HG03439 (cell line): ENCODE measurements at regions not wholly inside any gene's neighbourhood (a gene's known extent, or its start where the extent isn't known, plus 50 kb on each side); places are given as distances from the start of the nearest gene placed in this dataset.

Experiments
- ATAC-seq: cut with Tn5 transposase; IDR thresholded peaks from one replicate; pipeline ENCODE4 v1.9.1; 2021; ENCODE audit warnings: mild to moderate bottlenecking, moderate library complexity; ENCODE audit not compliant: unreplicated experiment

DNA sequence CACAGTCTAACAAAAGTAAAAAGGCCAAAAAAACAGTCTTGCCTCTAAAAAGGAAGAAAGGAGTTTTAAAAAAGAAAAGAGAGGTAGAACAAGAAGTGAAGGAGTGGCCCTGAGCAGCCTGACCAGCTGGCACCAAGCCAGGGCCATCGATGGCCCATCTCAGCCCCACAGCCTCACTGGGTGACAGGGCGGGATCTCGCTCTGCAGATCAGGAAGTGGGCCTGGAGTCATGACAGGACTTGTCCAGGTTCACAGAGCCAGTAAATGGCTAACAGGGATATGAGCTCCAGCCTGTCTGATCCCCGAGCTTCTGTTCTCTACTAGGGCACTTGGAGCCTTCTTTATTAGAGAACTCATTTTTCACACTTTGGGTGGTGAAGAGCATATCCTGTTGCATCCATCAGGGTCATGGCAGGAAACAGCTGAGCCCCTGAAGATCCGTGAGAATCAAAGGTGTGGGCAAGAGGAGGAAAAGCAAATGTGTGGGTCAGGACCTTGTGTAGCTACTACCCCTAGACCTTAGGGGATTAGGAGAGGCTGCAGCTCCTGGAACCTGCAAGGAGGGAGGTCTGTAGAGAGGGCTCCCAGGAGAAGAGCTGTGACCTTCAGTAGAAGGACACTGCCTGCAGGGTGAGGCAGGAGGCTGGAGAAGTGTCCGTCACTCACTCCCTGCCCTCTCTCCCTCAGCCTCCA lies 299.0 kb upstream of the MSX2 start:
- ATAC-seq: no peak

GRCh38 chr5:174425964-174426290 lies 298.5 kb upstream of the MSX2 start:
- no peak for ATAC-seq

DNA sequence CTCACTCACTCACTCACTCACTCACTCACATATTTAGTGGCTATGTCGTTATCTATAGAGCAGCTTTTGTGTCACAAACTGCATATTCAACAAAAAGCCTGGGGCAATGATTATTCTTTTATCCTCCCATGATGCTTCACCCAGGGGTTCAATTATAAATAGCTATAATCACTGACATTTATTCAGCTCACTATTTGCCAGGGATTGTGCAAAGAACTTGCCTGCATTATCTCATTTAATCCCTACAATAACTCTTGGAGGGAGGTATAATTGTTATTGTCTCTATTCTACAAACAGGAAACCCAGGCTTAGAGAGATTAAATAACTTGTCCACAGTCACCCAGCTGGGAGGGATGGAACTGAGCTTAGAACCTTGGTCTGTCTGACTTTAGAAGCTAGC lies 298.0 kb upstream of the MSX2 start:
- no peak for ATAC-seq

DNA sequence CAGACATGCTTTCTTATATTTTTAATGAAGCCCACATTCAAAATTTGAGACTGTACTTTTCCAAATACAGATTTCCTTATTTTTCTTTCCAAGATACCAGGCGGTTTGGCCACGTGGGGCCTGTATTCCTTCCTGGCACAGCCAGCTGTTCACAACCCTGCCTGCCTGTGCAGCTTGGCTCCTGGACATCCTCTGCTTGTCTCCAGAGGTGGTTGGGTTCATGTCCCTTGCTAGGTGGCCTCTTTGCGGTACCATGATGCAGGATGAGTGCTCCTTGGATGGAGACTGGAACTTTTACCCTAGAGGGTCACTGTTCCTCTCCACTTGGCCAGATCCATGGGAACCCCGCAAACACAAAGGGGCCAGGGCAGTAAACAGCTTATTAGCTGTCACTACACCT lies 297.5 kb upstream of the MSX2 start:
- no peak for ATAC-seq

GRCh38 chr5:174427304-174427703 lies 297.1 kb upstream of the MSX2 start:
- ATAC-seq: no peak

DNA sequence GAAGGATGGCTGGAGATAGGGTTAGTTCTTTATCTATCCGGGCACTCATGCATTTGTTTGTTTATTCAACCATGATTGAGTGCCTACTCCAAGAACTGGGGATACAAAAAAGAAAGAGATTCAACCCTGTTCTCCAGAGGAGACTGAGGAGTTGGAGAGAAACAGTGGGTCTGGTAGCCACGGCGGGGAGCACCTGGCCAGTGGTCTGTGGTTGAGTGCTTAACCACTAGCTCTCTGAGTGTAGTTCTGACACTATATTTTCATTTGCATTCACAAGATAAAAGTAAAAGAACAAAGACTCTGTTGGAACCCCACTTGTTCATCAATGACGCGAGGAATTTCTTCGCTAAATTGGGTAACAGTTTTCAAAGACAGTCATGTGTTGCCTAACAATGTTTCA lies 295.5 kb upstream of the MSX2 start:
- no peak for ATAC-seq

DNA sequence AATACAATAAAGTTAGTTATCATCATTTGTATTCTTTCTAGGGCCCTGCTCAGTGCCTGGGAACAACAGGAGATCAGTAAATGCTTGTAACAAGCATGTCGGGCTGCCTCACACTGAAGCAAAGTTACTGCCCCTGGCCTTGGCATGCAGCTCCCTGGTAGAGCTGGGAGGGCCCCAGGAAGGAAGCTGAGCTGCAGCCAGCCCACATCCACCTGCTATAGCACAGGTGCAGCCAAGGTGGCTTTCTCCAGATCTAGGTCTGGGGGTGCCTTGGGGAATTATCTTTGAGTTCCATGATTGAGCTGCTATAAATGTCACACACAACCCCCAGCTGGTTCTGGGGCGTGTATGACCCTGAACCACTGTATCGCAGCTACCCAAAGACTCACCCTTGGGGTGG lies 293.4 kb upstream of the MSX2 start:
- ATAC-seq: no peak

- no peak for ATAC-seq
These were observed 292.9 kb upstream of the MSX2 start for GRCh38 chr5:174431504-174431903.

- ATAC-seq: no peak
These were observed 291.3 kb upstream of the MSX2 start for GRCh38 chr5:174433098-174433497.

- no peak for ATAC-seq
These were observed 287.6 kb upstream of the MSX2 start for GRCh38 chr5:174436750-174437149.

- no peak for ATAC-seq
These were observed 279.7 kb upstream of the MSX2 start for GRCh38 chr5:174444479-174445188.

DNA sequence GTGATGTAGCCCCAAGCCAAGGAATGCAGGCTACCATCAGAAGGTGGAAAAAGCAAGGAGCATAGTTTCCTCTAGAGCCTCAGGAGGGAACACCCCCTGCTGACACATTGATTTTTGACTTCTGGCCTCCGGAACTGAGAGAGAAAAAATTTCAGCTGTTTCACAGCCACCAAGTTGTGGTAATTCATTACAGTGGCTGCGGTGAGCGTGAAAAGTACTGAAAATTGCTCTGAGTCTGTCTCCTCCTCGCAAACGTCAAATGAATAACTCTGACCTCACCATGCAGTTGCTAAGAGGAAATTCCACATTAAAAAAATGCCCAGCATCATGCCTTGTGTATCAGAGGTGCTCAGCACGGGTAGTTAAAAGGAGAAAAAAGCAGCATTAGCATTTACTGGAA lies 277.9 kb upstream of the MSX2 start:
- ATAC-seq: no peak

DNA sequence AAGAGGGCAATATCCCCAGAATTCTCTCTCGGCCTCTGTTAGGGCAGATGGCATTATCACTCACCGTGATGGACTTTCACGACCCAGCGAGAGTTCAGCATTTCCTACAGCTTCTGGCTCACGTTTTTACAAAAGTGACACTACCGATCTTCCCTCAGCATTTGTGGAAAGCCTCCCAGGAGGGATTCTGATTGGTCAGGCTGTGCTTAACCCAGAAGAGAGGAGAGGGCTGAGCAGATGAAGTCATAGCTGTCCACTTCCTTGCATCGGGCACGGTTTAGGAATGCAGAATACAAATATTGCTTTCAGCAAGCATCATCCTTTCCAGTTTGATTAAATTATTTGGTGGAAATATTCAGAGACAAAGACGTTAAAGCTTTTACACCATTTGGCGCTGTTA lies 277.4 kb upstream of the MSX2 start:
- ATAC-seq: no peak

- ATAC-seq: no peak
These were observed 276.3 kb upstream of the MSX2 start for GRCh38 chr5:174448041-174448440.

DNA sequence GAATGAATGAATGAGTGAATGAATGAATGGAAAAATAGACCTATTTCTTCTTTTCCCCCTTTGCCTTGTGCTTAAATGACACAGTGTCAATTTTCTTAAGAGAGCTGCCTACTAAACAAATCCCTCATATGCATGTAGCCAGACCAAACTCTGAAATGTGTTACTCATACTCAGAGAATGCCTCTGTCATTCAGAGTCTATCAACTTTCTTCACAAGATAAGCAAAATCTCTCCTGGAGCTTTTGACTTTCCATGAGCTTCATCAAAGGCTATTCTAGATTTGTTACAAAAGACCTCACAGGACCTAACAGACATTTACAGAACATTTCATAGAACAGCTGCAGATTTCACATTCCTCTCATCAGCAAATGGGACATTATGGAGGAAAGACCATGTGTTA lies 275.7 kb upstream of the MSX2 start:
- no peak for ATAC-seq

GRCh38 chr5:174453690-174454089 lies 270.7 kb upstream of the MSX2 start:
- no peak for ATAC-seq

DNA sequence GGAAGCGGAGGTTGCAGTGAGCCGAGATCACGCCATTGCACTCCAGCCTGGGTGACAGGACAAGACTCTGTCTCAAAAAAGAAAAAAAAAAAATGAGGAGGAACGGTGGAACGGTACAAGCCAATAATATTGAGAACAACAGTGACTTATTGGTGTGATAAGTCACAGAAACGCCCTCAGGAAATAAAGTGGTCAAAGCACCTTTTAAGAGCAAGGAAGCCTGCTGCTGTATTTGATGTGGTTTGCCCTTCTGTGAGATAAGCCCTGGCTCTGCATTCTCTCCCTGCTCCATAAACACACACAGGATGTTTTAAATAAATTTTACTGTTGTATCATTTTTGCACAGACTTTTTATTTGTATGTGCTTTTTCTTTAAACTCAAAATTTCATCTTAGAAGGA lies 269.9 kb upstream of the MSX2 start:
- ATAC-seq: no peak

GRCh38 chr5:174454890-174455289 lies 269.5 kb upstream of the MSX2 start:
- no peak for ATAC-seq

GRCh38 chr5:174455301-174455700 lies 269.1 kb upstream of the MSX2 start:
- no peak for ATAC-seq

- no peak for ATAC-seq
These were observed 267.2 kb upstream of the MSX2 start for GRCh38 chr5:174457141-174457678.

DNA sequence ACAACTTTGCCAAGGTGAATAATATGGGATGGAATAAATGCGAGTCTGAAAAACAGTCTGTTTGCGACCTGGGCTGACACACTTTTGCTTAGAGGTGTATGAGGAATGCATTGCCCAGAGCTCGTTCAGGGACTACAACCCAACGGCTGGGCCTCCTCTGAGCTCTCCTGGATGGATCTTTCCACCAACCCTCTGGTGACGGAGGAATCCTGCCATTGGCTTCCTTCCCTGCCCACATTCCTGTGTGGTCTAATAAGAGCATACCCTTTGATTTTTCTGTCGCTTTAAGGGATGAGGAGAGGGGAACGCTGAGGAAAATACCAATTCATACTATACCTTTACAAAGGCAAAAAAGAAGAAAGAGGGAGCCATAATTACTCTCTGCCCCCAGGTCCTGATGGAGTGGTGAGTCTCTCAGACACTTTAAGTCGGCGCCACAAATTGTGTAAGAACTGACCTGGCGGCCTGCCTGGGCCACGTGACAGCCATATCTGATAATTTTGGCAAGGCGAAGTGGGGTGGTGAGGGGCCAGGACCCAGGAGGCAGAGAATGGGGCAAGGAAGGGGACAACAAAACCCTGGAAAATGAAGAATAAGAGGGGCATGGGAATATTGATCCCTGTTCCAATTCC lies 265.2 kb upstream of the MSX2 start:
- ATAC-seq: no peak

- no peak for ATAC-seq
These were observed 264.4 kb upstream of the MSX2 start for GRCh38 chr5:174459832-174460448.
